Middle frontal gyrus (tissue), 1 donor: ENCODE measurements at regions not wholly inside any gene's neighbourhood (a gene's known extent, or its start where the extent isn't known, plus 50 kb on each side); places are given as distances from the start of the nearest gene placed in this dataset.
"Not testable (repeated sequence)": the region's sequence is repeated elsewhere in the genome, so short reads cannot be mapped to it uniquely, and the experiment has no call there.

ENCODE experiments used
- DNase-seq: peaks from one replicate; pipeline ENCODE4 v3.0.0-alpha.2; 2015; ENCODE audit warnings: low spot score; ENCODE audit errors: extremely low spot score

DNA sequence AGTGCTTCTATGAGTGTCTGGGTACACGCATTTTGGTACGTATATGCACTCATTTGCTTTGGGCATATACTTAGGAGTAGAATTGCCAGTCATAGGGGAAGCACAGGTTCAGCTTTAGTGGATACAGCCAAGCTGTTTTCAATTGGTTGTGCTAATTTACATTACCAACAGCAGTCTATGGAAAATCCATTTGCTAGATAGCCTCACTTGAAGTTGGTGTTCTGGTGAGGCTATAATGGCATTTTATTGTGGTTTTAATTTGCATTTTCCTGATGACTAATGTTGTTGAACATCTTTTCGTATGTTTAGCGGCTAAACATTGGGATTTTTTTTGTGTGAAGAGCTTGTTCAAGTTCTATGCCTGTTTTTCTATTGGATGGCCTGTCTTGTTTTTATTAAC, 76.8 kb upstream of the ANKH start:
- no peak for DNase-seq

DNA sequence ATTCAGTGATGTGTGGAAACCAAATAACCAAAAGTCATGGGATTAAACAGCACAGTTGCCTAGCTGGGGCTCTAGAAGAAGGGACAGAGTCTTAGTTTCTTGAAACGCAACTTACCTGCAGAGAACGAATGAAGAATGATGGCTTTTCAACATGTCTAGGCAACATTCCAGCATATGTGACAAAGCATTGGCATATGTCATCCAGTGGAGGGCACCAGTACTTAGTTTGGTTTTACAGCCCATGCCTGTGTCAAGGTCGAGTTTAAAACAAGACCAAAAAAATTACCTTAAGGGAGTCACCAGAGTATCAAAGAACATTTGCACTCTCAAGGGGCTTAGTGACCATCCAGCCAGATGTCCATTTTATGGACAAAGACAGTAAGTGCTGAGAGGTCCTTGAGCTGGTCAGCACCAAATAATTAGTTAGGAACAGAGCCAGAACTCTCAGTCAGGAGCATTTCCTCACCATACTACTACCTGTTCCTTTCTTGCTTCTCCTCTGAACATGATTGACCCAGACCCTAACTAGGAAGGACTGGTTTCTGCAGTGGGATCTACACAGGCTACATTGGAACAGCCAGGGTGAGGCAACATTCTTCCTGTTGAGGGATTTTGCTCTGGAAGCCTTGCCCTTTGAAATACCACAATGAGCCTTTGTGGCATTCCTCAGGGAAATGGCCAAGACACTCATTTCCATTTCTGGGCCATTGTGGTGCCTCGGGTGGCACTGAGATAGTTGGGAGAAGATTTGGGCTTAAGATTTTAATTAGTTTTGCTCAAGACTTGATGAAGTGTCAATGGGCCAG, 75.4 kb upstream of the ANKH start:
- no peak for DNase-seq

DNA sequence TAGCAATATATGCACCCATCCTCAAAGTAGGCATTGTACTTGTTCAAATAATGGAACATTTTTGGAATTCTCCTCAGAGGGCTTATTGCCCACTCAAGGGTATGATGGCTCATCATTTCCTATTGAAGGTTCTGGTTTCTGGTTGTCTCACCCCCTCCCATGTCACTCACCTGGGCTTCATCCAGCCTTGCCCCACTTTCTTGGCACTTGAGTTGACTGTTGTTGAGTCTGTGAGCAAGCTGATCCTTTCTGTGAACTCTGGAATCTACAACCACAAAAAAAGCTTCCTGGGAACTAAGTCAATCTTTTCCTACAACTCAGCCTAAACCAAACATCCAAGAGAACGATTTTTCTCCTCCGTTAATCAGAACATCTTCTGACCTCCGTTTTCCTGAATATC, 73.9 kb upstream of the ANKH start:
- DNase-seq, result no peak

- no peak for DNase-seq
Observed at GRCh38 chr5:14944996-14945395, 73.4 kb upstream of the ANKH start.

GRCh38 chr5:14944350-14944739, 72.8 kb upstream of the ANKH start:
- DNase-seq, result no peak

DNA sequence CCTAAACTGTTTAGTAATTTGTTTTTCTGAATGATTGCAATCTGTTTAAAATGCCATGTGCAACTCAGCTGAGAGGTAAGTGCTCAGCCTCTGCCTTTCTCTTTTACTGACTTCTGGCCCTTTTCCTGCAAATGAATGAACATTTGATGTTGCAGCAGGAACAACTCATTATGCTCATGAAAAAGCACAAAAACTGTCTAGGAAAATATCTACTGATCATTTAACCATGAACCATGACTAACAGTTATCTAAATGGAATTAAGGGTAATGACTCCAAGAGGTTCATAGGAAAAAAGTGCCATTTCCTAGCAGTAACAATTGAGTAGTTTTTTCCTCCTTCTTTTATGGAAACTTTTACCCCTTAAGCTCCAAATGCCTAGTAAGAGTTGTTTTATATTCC, 70.6 kb upstream of the ANKH start:
- DNase-seq, result no peak

- DNase-seq, result no peak
Observed at GRCh38 chr5:14937254-14937653, 65.7 kb upstream of the ANKH start.

GRCh38 chr5:14936588-14936987, 65.0 kb upstream of the ANKH start:
- DNase-seq, result no peak

- DNase-seq, result no peak
Observed at GRCh38 chr5:14935341-14935740, 63.8 kb upstream of the ANKH start.

DNA sequence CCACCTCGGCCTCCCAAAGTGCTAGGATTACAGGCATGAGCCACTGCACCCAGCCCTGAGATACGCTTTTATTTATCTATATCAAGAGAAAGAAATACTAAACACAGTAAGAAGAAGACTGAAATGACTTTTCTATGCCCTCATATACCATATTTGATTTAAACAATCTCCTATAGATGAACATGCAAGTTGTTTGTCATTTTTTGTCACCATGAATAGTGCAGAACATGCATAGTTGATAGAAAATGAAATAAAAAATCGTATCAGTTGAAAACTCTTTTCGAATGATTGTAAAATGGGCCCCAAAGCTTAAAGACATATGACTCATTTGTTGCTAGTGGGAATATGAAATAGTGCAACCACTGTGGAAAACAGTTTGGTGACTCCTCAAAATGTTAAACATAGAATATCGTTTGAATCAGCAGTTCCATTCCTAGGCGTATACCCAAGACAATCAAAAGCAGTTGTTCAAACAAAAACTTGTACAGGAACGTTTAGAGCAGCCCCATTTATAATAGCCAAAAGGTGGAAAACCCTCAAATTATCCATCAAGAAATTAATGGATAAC, 61.4 kb upstream of the ANKH start:
- no peak for DNase-seq

DNA sequence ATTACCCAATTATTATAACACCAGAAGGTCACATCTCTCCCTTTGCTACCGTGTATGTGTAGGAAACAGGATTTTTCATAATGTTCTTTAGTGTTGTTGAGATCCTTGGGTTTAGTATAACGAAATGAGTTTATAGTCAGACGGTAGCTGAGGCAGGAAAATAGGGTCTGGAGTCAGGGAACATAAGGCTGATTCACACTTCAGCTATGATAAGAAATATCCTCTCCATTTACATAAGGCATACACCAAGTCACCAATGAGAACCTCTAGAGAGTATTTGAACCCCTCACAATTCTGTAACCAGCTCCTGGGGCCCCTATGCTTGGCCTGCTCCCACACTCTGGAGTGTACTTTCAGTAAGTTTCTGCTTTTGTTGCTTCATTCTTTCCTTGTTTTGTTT, 58.9 kb upstream of the ANKH start:
- no peak for DNase-seq

DNA sequence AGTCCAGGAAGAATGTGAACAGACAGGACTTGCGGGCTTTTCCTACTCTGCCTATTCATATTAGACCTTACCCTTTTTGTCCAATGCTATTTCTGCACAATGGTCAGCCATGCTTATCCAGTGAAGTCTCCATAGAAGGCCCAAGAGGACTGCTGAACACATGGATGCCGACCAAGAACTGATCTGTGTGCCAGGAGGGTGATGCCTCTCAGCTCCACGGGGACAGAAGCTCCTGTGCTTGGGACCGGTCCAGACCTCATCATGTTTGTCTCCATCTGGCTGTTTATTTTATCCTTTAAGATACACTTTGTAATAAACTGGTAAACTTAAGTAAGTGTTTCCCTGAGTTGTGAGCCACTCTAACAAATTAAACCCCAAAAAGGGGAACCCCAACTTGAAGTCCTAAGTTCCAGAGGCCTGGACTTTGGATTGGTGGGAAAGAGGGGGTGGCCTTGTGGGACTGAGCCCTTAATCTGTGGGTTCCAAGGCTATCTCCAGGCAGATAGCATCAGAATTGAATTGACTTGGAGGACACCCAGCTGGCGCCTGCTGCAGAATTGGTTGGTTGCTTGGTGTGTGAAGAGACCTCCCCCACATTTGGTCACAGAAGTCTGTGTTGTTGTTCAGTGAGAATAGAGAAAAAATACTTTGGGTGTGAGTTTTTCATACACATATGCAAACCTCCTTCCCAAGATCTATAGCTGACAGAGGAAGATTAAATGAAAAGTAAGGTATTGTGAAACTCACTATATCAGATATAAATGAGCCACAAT, 57.9 kb upstream of the ANKH start:
- no peak for DNase-seq

DNA sequence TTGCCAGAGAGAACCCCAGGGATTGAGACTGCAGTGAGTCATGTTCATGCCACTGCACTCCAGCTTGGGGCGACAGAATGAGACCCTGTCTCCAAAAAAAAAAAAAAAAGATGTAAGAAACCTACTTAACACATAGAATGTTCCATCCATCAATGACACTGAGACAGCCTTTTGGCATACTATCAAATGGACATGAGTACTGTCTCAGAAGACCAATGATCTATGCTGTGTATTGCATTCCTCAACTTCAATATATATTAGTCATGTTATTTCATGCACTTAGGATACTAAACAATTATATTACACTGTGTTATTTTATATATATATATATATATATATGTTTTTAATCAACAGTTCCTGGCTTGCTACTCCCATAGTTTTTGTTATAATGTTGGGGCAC, 57.1 kb upstream of the ANKH start:
- DNase-seq, result no peak

GRCh38 chr5:14925326-14925725, 53.7 kb upstream of the ANKH start:
- no peak for DNase-seq

GRCh38 chr5:14922952-14923351, 51.4 kb upstream of the ANKH start:
- not testable (repeated sequence) for DNase-seq

DNA sequence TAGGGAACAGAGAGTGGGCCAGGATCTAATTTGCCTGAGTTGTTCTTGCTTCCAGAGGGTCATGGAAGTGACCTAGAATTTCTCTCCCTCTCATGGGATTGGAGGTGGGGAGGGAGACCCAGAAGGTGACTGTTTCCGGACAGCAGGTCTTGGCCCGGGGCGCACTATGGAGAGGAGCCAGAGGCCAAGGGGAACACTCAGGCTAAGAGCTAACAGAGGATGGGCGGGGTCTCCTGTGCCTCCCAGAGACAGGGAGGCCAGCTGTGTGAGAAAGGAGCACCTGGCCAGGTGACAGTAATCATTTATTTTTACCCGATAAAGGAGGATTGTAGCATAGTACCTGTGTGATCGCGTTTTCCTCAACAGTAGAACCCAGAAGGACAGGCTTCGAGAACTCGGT, 50.9 kb upstream of the ANKH start:
- DNase-seq, result no peak
